ENCODE measurements at regions not wholly inside any gene's neighbourhood (a gene's known extent, or its start where the extent isn't known, plus 50 kb on each side); places are given as distances from the start of the nearest gene placed in this dataset.

DNA sequence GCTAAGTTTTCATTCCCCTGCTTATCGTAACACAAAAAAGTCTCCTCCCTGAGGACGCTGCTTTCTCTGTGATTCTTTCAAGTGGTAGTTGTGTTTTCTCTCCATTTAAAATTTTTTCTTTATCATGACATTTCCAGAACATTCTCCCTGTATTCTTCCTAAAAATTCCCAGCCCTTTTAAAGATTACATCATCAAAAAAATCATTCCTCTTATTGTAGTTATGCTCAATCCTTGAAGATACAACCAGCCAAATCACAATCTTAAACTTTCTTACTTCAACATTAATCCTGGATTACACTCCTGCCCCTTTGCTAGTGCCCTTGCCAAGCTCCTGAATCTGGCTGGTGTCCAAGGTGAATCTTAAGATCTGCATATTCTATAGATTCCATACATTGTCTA, 163.7 kb upstream of the CBLB start:
- TF ChIP-seq, protein P1, sequence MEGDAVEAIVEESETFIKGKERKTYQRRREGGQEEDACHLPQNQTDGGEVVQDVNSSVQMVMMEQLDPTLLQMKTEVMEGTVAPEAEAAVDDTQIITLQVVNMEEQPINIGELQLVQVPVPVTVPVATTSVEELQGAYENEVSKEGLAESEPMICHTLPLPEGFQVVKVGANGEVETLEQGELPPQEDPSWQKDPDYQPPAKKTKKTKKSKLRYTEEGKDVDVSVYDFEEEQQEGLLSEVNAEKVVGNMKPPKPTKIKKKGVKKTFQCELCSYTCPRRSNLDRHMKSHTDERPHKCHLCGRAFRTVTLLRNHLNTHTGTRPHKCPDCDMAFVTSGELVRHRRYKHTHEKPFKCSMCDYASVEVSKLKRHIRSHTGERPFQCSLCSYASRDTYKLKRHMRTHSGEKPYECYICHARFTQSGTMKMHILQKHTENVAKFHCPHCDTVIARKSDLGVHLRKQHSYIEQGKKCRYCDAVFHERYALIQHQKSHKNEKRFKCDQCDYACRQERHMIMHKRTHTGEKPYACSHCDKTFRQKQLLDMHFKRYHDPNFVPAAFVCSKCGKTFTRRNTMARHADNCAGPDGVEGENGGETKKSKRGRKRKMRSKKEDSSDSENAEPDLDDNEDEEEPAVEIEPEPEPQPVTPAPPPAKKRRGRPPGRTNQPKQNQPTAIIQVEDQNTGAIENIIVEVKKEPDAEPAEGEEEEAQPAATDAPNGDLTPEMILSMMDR (IDR thresholded peaks at IDR 0.05; ENCODE audit: low read length): no peak
- TF ChIP-seq EZH2 (IDR thresholded peaks at IDR 0.05; ENCODE audit: borderline replicate concordance, low read length): no peak

Measured in OCI-LY1 (cell line).